Neural cell (in vitro differentiated cells): ENCODE measurements at regions not wholly inside any gene's neighbourhood (a gene's known extent, or its start where the extent isn't known, plus 50 kb on each side); places are given as distances from the start of the nearest gene placed in this dataset.

Experiments used
- H2AFZ ChIP-seq: fragments of 200-600, 300-800 bp; sonication (generic), shearing (Covaris generic); 2 replicates; pipeline ENCODE4 v1.6.0; 2014; ENCODE audit warnings: low read depth, mild to moderate bottlenecking, antibody characterized with exemption, low read length, moderate library complexity
- H3F3A ChIP-seq: fragments of 200-600 bp; shearing (Covaris generic); 2 replicates; pipeline ENCODE4 v1.6.1; 2016; ENCODE audit warnings: mild to moderate bottlenecking, moderate library complexity, mixed read lengths, antibody characterized with exemption, low read length; ENCODE audit not compliant: insufficient read depth, poor library complexity, severe bottlenecking
- H3K27ac ChIP-seq: fragments of 200-600, 300-800 bp; sonication (generic), shearing (Covaris generic); 2 replicates; pipeline ENCODE4 v1.5.1; 2014; ENCODE audit warnings: mild to moderate bottlenecking, low read length, moderate library complexity
- H3K27me3 ChIP-seq: fragments of 300-800, 200-600 bp; sonication (generic), shearing (Covaris generic); 2 replicates; pipeline ENCODE4 v1.6.0; 2014; ENCODE audit warnings: mild to moderate bottlenecking, low read depth, low read length, moderate library complexity; ENCODE audit not compliant: insufficient read depth
- H3K36me3 ChIP-seq: fragments of 300-800, 200-600 bp; sonication (generic), shearing (Covaris generic); 2 replicates; pipeline ENCODE4 v1.5.1; 2014; ENCODE audit warnings: mild to moderate bottlenecking, antibody characterized with exemption, low read length, moderate library complexity; ENCODE audit not compliant: insufficient read depth
- H3K4me2 ChIP-seq: fragments of 300-800, 200-600 bp; sonication (generic), shearing (Covaris generic); 2 replicates; pipeline ENCODE4 v1.6.0; 2014; ENCODE audit warnings: mild to moderate bottlenecking, low read length
- H3K4me3 ChIP-seq: fragments of 300-800, 200-600 bp; sonication (generic), shearing (Covaris generic); 2 replicates; pipeline ENCODE4 v1.5.1; 2014; ENCODE audit warnings: mild to moderate bottlenecking, low read length, moderate library complexity
- H3K79me2 ChIP-seq: fragments of 200-600 bp; shearing (Covaris generic); replicated peaks from 2 replicates; pipeline ENCODE4 v1.6.0; 2014; ENCODE audit warnings: mild to moderate bottlenecking, low read length, moderate library complexity; ENCODE audit not compliant: insufficient read depth
- H3K9ac ChIP-seq: fragments of 300-800, 200-600 bp; sonication (generic), shearing (Covaris generic); 2 replicates; pipeline ENCODE4 v1.6.1; 2016; ENCODE audit warnings: mild to moderate bottlenecking, low read length, mixed read lengths
- H3K9me2 ChIP-seq: fragments of 200-600 bp; shearing (Covaris generic); 2 replicates; pipeline ENCODE4 v1.6.1; 2016; ENCODE audit warnings: mild to moderate bottlenecking, low read length, mixed read lengths; ENCODE audit not compliant: insufficient read depth
- H3K9me3 ChIP-seq: fragments of 200-600, 300-800 bp; sonication (generic), shearing (Covaris generic); 2 replicates; pipeline ENCODE4 v1.6.1; 2016; ENCODE audit warnings: mild to moderate bottlenecking, mixed run types, low read length, moderate library complexity, mixed read lengths
- H4K20me1 ChIP-seq: fragments of 200-600 bp; shearing (Covaris generic); 2 replicates; pipeline ENCODE4 v1.6.1; 2016; ENCODE audit warnings: mild to moderate bottlenecking, mixed run types; ENCODE audit not compliant: insufficient read depth
- CTCF ChIP-seq: fragments of 450-650 bp; IDR thresholded peaks from 2 replicates; pipeline ENCODE4 v1.5.1; 2014; ENCODE audit warnings: antibody characterized with exemption, mild to moderate bottlenecking, moderate library complexity; ENCODE audit not compliant: poor library complexity, severe bottlenecking
- EP300 ChIP-seq: fragments of 450-650 bp; conservative IDR thresholded peaks from 2 replicates; pipeline ENCODE4 v1.6.1; 2014; ENCODE audit warnings: antibody characterized with exemption, mild to moderate bottlenecking, moderate library complexity; ENCODE audit not compliant: poor library complexity, severe bottlenecking
- EZH2 ChIP-seq: fragments of 200-600, 300-800 bp; shearing (Covaris generic), sonication (generic); IDR thresholded peaks from 2 replicates; pipeline ENCODE4 v1.6.1; 2014; ENCODE audit warnings: antibody characterized with exemption, low read length, borderline replicate concordance, mild to moderate bottlenecking; ENCODE audit not compliant: insufficient read depth, poor library complexity, severe bottlenecking
- MXI1 ChIP-seq: fragments of 450-650 bp; conservative IDR thresholded peaks from 2 replicates; pipeline ENCODE4 v1.6.1; 2014; ENCODE audit warnings: antibody characterized with exemption, mild to moderate bottlenecking; ENCODE audit not compliant: poor library complexity, severe bottlenecking
- POLR2AphosphoS5 ChIP-seq: IDR thresholded peaks from 2 replicates; pipeline ENCODE4 v1.6.1; 2012
- RAD21 ChIP-seq: fragments of 450-650 bp; conservative IDR thresholded peaks from 2 replicates; pipeline ENCODE4 v1.6.1; 2014; ENCODE audit warnings: antibody characterized with exemption, mild to moderate bottlenecking, moderate library complexity
- REST ChIP-seq: IDR thresholded peaks from 2 replicates; pipeline ENCODE4 v1.6.1; 2012; ENCODE audit warnings: borderline replicate concordance
- SMC3 ChIP-seq: fragments of 450-650 bp; conservative IDR thresholded peaks from 2 replicates; pipeline ENCODE4 v1.6.1; 2014; ENCODE audit warnings: antibody characterized with exemption, mild to moderate bottlenecking, moderate library complexity; ENCODE audit not compliant: poor library complexity
- TAF1 ChIP-seq: IDR thresholded peaks from 2 replicates; pipeline ENCODE4 v1.6.1; 2012; ENCODE audit warnings: low read depth

DNA sequence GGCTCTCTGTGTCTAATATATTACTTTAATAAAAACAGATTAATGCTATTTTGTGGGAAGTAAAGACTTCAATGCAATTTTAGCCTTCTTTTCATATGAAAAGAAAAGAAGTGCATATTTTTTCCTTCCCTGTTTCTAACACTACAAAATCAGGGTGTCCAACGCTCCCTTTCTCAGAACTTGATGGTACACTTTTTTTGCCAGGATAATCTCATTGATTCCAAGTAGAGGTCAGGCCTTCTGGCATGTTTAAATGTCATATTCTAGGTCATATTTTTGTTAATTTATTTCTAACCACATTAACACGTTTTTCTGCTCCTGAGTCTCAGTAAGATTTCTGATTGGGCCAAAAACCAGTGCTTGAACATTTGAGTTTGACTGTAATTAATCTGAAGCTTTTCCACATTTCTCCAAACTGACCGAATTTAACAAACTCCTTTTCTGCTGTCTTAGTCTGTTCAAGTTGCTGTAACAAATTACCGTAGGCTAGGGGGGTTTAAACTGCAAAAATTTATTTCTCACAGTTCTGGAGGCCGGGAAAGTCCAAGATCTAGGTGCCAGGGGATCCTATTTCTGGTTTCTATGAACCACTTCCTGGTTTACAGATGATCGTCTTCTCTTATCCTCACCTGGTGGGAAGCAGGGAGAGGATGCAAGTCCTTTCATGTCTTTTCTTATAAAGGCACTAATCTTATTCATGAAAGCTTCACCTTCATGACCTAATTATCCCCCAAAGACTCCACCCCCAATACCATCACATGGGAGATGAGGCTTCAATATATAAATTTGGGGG is 63.2 kb upstream of the ELL2 start:
- Histone ChIP-seq H3K27ac (no peak overlapping the region), H3K36me3 (no peaks in the 10 kb centered on the region), H3K27me3 (no peaks in the 10 kb centered on the region), H2AFZ (no peak overlapping the region), H3K4me2 (no peak overlapping the region), H3K9ac (no peak overlapping the region), H3K9me2 (no peaks in the 10 kb centered on the region), H3F3A (no peaks in the 10 kb centered on the region), H3K4me3 (no peak overlapping the region), H3K79me2 (no peaks in the 10 kb centered on the region), H4K20me1 (no peaks in the 10 kb centered on the region), H3K9me3 (no peaks in the 10 kb centered on the region)
- TF ChIP-seq MXI1 (no peak), EP300 (no peak), SMC3 (no peak), EZH2 (no peak), CTCF (no peak), POLR2AphosphoS5 (no peak), TAF1 (no peak), RAD21 (no peak), REST (no peak)

GRCh38 chr5:96023518-96023917 is 61.9 kb upstream of the ELL2 start:
- H3K4me2 ChIP-seq: no peak overlapping the region
- no peaks in the 10 kb centered on the region for H3K79me2 ChIP-seq
- no peaks in the 10 kb centered on the region for H3F3A ChIP-seq
- no peaks in the 10 kb centered on the region for H3K9me2 ChIP-seq
- H3K27ac ChIP-seq: no peak overlapping the region
- H3K36me3 ChIP-seq: no peaks in the 10 kb centered on the region
- H3K4me3 ChIP-seq: no peak overlapping the region
- H3K9me3 ChIP-seq: no peaks in the 10 kb centered on the region
- H2AFZ ChIP-seq: no peak overlapping the region
- no peaks in the 10 kb centered on the region for H3K27me3 ChIP-seq
- no peak overlapping the region for H3K9ac ChIP-seq
- TF ChIP-seq EZH2: no peak
- TF ChIP-seq EP300: no peak
- no peak for TF ChIP-seq RAD21
- TF ChIP-seq POLR2AphosphoS5: no peak
- no peak for TF ChIP-seq MXI1
- TF ChIP-seq CTCF: no peak
- TF ChIP-seq REST: no peak
- TF ChIP-seq SMC3: no peak
- no peak for TF ChIP-seq TAF1
- H4K20me1 ChIP-seq: no peaks in the 10 kb centered on the region
